Keratinocyte (primary cell): ENCODE measurements at regions not wholly inside any gene's neighbourhood (a gene's known extent, or its start where the extent isn't known, plus 50 kb on each side); places are given as distances from the start of the nearest gene placed in this dataset.
"Not testable (repeated sequence)": the region's sequence is repeated elsewhere in the genome, so short reads cannot be mapped to it uniquely, and the experiment has no call there.

Experiments used
- CTCF ChIP-seq, 3 experiments: IDR thresholded peaks in 1 of 3; conservative IDR thresholded peaks in 1 of 3; optimal IDR thresholded peaks in 1 of 3; 2 replicates in 2 of 3; 3 replicates in 1 of 3; pipeline versions ENCODE3 to v1.5.1; 2011; ENCODE audit warnings: low read length in 3 of 3, mild to moderate bottlenecking in 3 of 3, moderate library complexity in 2 of 3, control low read depth in 1 of 3, inconsistent platforms in 1 of 3; ENCODE audit not compliant: insufficient read depth in 2 of 3; ENCODE audit errors: extremely low read depth in 1 of 3
- EZH2 ChIP-seq: IDR thresholded peaks from one replicate; pipeline ENCODE4 v1.6.1; 2012; ENCODE audit warnings: inconsistent platforms, mild to moderate bottlenecking, low read length, moderate library complexity

- not testable (repeated sequence) for TF ChIP-seq CTCF (optimal IDR thresholded peaks at IDR 0.05 in 1 of 3, IDR thresholded peaks at IDR 0.05 in 1 of 3, conservative IDR thresholded peaks at IDR 0.05 in 1 of 3; ENCODE audit: extremely low read depth in 1 of 3, insufficient read depth in 2 of 3, low read length in 3 of 3); EZH2
Measured at GRCh38 chr12:9412459-9412858, 195.3 kb downstream of the KLRB1 start.
